CD4-positive, alpha-beta T cell (primary cell): ENCODE measurements at regions not wholly inside any gene's neighbourhood (a gene's known extent, or its start where the extent isn't known, plus 50 kb on each side); places are given as distances from the start of the nearest gene placed in this dataset.

Source experiments
- ATAC-seq: fragments of 200-7000 bp; cut with Tn5 transposase; one replicate; pipeline ENCODE4 v1.10.0; 2022; ENCODE audit warnings: mild to moderate bottlenecking; ENCODE audit not compliant: poor library complexity
- CTCF ChIA-PET: fragments of 350-600 bp; sonication (Branson Sonifier 250); formaldehyde crosslinking; loops from one replicate; lab custom pipeline; 2021; ENCODE audit warnings: antibody characterized with exemption, inconsistent platforms; lab: Charles Lee
- POLR2A ChIA-PET: fragments of 350-600 bp; sonication (Branson Sonifier 250); formaldehyde crosslinking; loops from one replicate; lab custom pipeline; 2021; ENCODE audit warnings: antibody characterized with exemption, inconsistent platforms; lab: Charles Lee
- DNase-seq, 14 experiments: peaks; one replicate each; pipeline ENCODE4 v3.0.0-alpha.2; 2013 to 2020; ENCODE audit warnings: mixed read lengths in 2 of 14
- H3K27ac ChIP-seq, 2 donors: one replicate each; pipeline versions ENCODE4 v1.5.1 to v1.7.0; 2013; ENCODE audit warnings: low read length in 2 of 2, low read depth in 1 of 2, mild to moderate bottlenecking in 1 of 2
- H3K27me3 ChIP-seq, 2 experiments: 1 replicate in 1 of 2; 2 replicates in 1 of 2; pipeline versions ENCODE4 v1.6.1 to v1.7.0; 2013; ENCODE audit warnings: low read length in 2 of 2, control low read depth in 1 of 2, mild to moderate bottlenecking in 1 of 2, moderate library complexity in 1 of 2; ENCODE audit not compliant: insufficient read depth in 2 of 2, control insufficient read depth in 1 of 2
- H3K36me3 ChIP-seq: one replicate; pipeline ENCODE4 v1.6.1; 2013; ENCODE audit warnings: low read length, control low read depth; ENCODE audit not compliant: insufficient read depth
- H3K4me1 ChIP-seq: one replicate; pipeline ENCODE4 v1.6.1; 2013; ENCODE audit warnings: low read length, control low read depth; ENCODE audit not compliant: insufficient read depth
- H3K4me3 ChIP-seq: one replicate; pipeline ENCODE4 v1.5.1; 2013; ENCODE audit warnings: mild to moderate bottlenecking, low read length, moderate library complexity
- H3K9me3 ChIP-seq, 2 experiments: 1 replicate in 1 of 2; 2 replicates in 1 of 2; pipeline versions ENCODE4 v1.6.1 to v1.7.0; 2013; ENCODE audit warnings: low read length in 2 of 2, mild to moderate bottlenecking in 2 of 2, control low read depth in 1 of 2, moderate library complexity in 1 of 2; ENCODE audit not compliant: control insufficient read depth in 1 of 2, insufficient read depth in 1 of 2
- H3K27ac Mint-ChIP-seq: one replicate; pipeline ENCODE4 v1.8.0; 2020; ENCODE audit warnings: mixed read lengths
- H3K27me3 Mint-ChIP-seq: one replicate; pipeline ENCODE4 v1.8.0; 2021; ENCODE audit warnings: mixed read lengths
- H3K36me3 Mint-ChIP-seq: one replicate; pipeline ENCODE4 v1.8.0; 2021; ENCODE audit warnings: low read depth, mixed read lengths
- H3K4me1 Mint-ChIP-seq: one replicate; pipeline ENCODE4 v1.8.0; 2021; ENCODE audit warnings: low read depth, mixed read lengths
- H3K4me3 Mint-ChIP-seq: one replicate; pipeline ENCODE4 v1.8.0; 2020; ENCODE audit warnings: mild to moderate bottlenecking, mixed read lengths
- H3K9me3 Mint-ChIP-seq: one replicate; pipeline ENCODE4 v1.8.0; 2020; ENCODE audit warnings: mixed read lengths
- CTCF ChIP-seq: fragments of 200-600 bp; IDR thresholded peaks from one replicate; pipeline ENCODE4 v1.8.0; 2022; ENCODE audit warnings: antibody characterized with exemption, mild to moderate bottlenecking
- intact Hi-C, 2 experiments: fragments of 100-400 bp; cut with DNase I in 1 of 2; cut with micrococcal nuclease in 1 of 2; formaldehyde crosslinking; loops; one replicate each; pipeline versions ENCODE4 v1.15.1 to v1.9.0; 2023 to 2025; cut with DNase I, micrococcal nuclease

- DNase-seq (no peak), ATAC-seq (no peak)
- no peaks in the 10 kb centered on the region for H3K4me1 ChIP-seq
- H3K27me3 Mint-ChIP-seq = no peaks in the 10 kb centered on the region
- no peaks in the 10 kb centered on the region for H3K27me3 ChIP-seq
- H3K36me3 Mint-ChIP-seq = no peaks in the 10 kb centered on the region
- H3K4me3 Mint-ChIP-seq = no peak overlapping the region
- H3K9me3 Mint-ChIP-seq = no peaks in the 10 kb centered on the region
- no peak overlapping the region for H3K27ac ChIP-seq
- H3K27ac Mint-ChIP-seq = no peak overlapping the region
- CTCF ChIA-PET = no interaction called here
- no peak for TF ChIP-seq CTCF
- H3K9me3 ChIP-seq = no peaks in the 10 kb centered on the region
- no peaks in the 10 kb centered on the region for H3K36me3 ChIP-seq
- intact Hi-C loops = no loop called here
- H3K4me3 ChIP-seq = no peak overlapping the region
- POLR2A ChIA-PET = no interaction called here
- H3K4me1 Mint-ChIP-seq = no peaks in the 10 kb centered on the region
Measured at GRCh38 chr5:110242950-110243349, 483.5 kb downstream of the TMEM232 start.

GRCh38 chr5:110248921-110249320, 477.6 kb downstream of the TMEM232 start:
- intact Hi-C loops = no loop called here
- CTCF ChIA-PET = no interaction called here
- no peaks in the 10 kb centered on the region for H3K36me3 Mint-ChIP-seq

GRCh38 chr5:110250355-110250754, 476.1 kb downstream of the TMEM232 start:
- ATAC-seq (no peak), DNase-seq (no peak)
- intact Hi-C loops = no loop called here
- CTCF ChIA-PET = no interaction called here
- H3K4me3 Mint-ChIP-seq = no peak overlapping the region
- POLR2A ChIA-PET = no interaction called here
- no peaks in the 10 kb centered on the region for H3K27me3 Mint-ChIP-seq
- no peaks in the 10 kb centered on the region for H3K4me1 Mint-ChIP-seq
- no peaks in the 10 kb centered on the region for H3K4me1 ChIP-seq
- H3K36me3 ChIP-seq = no peaks in the 10 kb centered on the region
- no peaks in the 10 kb centered on the region for H3K27me3 ChIP-seq
- no peak for TF ChIP-seq CTCF
- H3K9me3 Mint-ChIP-seq = no peaks in the 10 kb centered on the region
- no peak overlapping the region for H3K27ac Mint-ChIP-seq
- no peak overlapping the region for H3K4me3 ChIP-seq
- H3K9me3 ChIP-seq = no peaks in the 10 kb centered on the region
- no peaks in the 10 kb centered on the region for H3K36me3 Mint-ChIP-seq
- H3K27ac ChIP-seq = no peak overlapping the region

More at GRCh38 chr5:110248921-110249320, 477.6 kb downstream of the TMEM232 start:
- no peak for TF ChIP-seq CTCF
- Histone ChIP-seq H3K4me3 (no peak overlapping the region), H3K36me3 (no peaks in the 10 kb centered on the region), H3K4me1 (no peaks in the 10 kb centered on the region), H3K27me3 (no peaks in the 10 kb centered on the region), H3K9me3 (no peaks in the 10 kb centered on the region), H3K27ac (no peak overlapping the region)
- Mint-ChIP-seq H3K9me3 (no peaks in the 10 kb centered on the region), H3K27ac (no peak overlapping the region), H3K4me3 (no peak overlapping the region), H3K27me3 (no peaks in the 10 kb centered on the region), H3K4me1 (no peaks in the 10 kb centered on the region)
- no peak for DNase-seq
- POLR2A ChIA-PET = no interaction called here
- no peak for ATAC-seq
